ENCODE measurements at regions not wholly inside any gene's neighbourhood (a gene's known extent, or its start where the extent isn't known, plus 50 kb on each side); places are given as distances from the start of the nearest gene placed in this dataset.
"Not testable (repeated sequence)": the region's sequence is repeated elsewhere in the genome, so short reads cannot be mapped to it uniquely, and the experiment has no call there.

DNA sequence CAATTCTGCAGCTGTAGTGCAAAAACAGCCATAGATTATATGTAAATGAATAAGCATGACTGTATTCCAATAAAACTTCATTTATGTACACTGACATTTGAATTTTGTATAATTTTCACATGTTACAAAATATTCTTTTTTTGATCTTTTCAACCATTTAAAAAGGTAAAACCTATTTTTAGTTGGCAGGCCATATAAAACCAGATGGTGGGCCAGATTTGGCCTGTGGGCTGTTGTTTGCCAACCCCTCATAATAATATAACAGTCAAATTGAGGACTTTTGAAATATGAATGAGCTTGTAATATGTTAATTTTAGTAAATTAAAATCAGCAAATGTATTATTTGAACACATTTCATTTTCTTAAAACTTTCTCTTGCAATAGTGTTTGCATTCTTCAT is 913.4 kb downstream of the TLE1 start:
- DNase-seq (ENCODE audit: low read depth in 2 of 2) = no peak

GRCh38 chr9:80775530-80775929 is 913.8 kb downstream of the TLE1 start:
- no peak for DNase-seq (ENCODE audit: low read depth in 2 of 2)

DNA sequence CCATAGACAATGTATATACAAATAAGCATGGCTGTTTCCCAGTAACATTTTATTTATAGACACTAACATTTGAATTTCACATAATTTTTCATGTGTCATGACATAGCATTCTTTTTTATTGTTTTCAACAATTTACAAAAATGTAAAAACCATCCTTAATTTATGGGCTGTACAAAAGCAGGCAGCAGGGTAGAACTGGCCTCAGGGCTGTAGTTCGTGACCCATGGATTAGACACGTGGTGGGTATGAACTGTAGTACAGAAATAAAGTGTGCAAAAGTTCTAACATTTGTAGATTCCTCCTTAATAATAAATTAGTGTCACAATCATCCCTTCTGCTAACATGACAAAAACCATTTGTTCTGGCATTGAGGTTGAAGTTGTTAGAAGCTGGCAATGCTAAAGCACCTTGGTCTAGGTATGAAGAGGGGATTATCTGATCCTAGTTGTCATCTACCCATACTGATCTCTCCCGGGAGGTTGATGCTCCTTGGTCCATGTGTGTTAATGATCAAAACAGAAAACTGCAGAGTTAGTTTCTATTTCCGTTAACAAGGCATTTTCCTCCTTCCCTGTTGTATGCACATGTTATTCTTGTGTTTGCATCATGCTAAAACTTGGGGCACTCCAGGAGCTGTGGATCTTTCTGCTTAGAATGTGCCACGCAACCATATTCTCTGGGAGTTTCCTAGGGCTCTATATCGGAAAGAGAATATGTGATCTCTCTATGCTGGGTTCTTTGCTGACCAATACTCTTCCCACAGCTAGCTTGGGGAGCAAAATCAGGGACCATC is 917.6 kb downstream of the TLE1 start:
- no peak for DNase-seq (ENCODE audit: low read depth in 2 of 2)

GRCh38 chr9:80763536-80763935 is 925.8 kb downstream of the TLE1 start:
- no peak for DNase-seq (ENCODE audit: low read depth in 2 of 2)

DNA sequence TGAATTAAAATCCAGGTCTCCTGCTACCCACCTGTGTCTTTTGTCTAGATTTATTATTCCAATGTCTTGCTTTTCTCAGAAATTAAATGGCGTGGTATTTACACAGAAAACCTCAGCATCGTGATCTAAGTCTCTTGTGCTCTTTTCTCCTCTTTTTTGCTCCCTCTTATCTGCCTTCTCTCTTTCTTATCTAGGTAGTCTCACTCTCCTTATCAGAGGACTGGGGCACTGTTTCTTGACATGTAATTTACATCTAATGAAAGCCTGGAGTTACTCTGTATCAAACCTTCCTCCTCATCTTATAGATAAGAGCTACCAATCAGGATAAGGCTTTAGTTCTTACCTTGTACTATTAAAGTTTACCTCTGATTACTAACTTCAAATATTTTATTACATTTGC is 933.8 kb downstream of the TLE1 start:
- no peak for DNase-seq (ENCODE audit: low read depth in 2 of 2)

DNA sequence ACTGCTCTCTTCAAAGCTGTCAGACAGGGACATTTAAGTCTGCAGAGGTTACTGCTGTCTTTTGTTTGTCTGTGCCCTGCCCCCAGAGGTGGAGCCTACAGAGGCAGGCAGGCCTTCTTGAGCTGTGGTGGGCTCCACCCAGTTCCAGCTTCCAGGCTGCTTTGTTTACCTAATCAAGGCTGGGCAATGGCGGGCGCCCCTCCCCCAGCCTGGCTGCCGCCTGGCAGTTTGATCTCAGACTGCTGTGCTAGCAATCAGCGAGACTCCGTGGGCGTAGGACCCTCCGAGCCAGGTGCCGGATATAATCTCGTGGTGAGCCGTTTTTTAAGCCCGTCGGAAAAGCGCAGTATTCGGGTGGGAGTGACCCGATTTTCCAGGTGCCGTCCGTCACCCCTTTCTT is 942.3 kb downstream of the TLE1 start:
- DNase-seq (ENCODE audit: low read depth in 2 of 2) = not testable (repeated sequence)

DNA sequence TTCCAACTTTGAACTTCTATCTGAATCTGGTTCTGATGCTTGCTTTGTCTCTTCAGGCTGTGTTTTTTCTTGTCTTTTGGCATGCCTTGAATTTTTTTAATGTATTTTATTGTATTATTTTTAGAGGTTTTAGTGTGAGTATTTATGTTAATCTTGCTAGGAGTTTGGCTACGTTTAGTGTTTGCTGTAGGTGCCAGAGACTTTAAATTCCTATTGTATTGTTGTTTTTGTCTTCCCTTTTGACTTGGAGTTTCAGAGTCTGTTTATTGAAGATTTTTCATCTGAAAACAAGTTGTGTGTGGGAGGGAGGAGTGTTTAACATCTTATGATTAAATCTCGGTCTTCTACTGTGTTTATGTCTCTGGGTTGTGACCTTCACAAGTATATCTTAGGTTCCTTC is 956.8 kb downstream of the TLE1 start:
- DNase-seq (ENCODE audit: low read depth in 2 of 2) = no peak

DNA sequence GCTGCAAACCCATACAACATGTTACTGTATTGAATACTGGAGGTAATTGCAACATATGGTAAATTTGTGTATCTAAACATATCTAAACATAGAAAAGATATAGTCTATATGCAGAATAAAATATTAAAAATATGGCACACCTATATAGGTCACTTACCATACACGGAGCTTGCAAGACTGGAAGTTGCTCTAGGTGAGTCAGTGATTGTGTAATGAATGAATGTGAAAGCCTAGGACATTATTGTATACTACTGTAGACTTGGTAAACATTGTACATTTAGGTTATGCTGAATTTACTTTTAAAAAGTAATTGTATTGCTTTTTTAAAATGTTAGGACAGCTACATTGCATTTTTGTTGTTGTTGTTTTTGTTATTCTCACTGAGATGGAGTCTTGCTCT is 968.8 kb downstream of the TLE1 start:
- DNase-seq (ENCODE audit: low read depth in 2 of 2) = no peak

DNA sequence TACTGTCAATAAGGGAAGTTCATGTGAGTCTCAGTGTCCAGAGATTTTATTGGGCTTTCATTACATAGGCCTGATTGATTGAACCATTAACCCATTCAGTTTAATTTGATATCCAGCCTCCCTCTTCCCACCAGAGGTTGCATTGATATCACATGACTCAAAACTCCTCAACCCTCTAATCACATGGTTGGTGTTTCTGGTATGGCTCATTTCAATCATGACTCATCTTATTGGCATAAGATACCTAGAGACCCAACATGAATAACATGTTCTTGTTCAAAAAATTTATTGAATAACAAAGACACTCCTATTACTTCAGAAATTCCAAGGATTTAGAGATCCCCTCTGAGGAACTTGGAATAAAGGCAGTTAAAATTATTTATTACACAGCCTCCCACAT is 982.2 kb downstream of the TLE1 start:
- no peak for DNase-seq (ENCODE audit: low read depth in 2 of 2)

DNA sequence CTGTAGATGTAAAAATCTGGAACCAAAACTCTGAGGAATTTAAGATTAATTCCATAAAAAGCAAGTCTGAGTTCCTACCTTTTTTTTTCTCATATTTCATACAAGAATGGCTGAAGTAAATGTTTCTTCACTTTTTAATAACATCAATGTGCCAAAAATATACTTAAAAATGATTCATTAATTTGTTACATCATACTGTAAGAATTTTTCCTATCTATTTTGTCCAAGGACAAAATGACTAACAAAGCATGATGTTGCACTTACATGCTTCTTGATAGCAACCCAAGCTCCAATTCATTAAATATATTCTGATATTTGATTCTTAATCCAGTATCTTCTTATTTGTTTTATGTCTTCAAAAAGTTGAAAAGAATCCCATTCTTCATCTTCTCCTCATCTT is 988.3 kb downstream of the TLE1 start:
- DNase-seq (ENCODE audit: low read depth in 2 of 2) = no peak

GRCh38 chr9:80699511-80699998 is 989.8 kb downstream of the TLE1 start:
- no peak for DNase-seq (ENCODE audit: low read depth in 2 of 2)

DNA sequence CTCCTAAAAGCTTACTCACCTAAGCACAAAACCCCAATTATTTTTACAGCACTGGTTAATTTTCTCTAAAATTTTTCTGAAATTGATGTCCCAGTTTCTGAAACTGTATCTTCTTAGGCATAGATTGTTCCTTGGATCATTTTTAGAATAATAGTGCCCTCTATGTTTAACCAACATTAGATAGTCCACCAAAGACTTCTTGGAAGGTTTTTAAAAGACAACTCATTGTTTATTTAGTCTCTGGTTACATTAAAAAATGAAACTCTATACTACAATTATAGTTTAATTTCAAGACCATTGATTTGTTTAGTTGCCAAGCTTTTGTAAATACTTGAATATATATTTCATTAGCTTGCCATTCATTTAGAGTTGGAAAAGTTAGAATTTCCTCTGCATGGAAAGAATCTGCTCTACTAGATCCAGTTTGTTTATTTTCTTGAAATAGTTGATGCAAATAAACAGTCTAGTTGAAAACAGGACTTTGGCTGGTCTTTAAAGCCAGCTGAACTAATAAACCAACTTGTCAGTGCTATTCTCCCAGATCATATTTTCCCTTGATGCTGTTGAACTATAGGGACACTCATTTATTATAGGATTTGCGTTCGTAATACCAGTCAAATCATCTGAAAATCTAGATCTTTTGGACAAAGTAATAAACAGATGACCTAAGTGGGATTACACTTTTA is 990.5 kb downstream of the TLE1 start:
- DNase-seq (ENCODE audit: low read depth in 2 of 2) = no peak

DNA sequence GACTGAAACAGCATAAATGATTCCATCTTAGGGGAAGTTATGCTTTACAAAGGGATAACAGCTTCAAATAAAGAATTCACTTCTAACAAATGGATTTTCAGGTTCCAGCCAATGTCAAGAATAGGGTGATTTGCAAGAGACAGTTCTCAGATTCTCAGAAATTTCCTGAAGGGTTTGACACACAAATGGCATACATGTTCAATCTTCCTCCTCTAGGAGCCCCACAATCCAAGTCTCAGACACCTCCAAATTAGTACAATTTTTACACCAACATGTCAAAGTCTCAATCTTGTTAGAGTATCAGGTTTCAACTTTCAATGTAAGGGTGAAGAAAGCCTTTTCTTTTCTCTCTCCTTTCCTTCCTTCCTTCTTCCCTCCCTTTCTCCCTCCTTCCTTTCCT is 996.6 kb downstream of the TLE1 start:
- DNase-seq (ENCODE audit: low read depth in 2 of 2) = no peak

DNA sequence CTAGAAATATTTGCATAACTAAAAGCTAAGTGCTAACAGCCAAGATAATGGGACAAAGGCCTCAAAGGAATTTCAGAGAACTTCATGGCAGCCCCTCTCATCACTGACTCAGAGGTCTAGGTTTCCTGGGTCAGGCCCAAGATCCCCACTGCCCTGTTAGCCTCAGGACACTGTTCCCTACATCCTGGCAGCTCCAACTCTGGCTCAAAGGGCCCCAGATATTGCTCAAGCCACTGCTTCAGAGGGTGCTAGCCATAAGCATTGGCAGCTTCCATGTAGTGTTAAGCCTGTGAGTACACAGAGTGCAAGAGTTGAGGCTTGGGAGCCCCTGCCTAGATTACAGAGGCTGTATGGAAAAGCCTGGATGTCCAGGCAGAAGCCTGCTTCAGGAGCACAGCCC is 998.1 kb downstream of the TLE1 start:
- DNase-seq (ENCODE audit: low read depth in 2 of 2) = no peak

DNA sequence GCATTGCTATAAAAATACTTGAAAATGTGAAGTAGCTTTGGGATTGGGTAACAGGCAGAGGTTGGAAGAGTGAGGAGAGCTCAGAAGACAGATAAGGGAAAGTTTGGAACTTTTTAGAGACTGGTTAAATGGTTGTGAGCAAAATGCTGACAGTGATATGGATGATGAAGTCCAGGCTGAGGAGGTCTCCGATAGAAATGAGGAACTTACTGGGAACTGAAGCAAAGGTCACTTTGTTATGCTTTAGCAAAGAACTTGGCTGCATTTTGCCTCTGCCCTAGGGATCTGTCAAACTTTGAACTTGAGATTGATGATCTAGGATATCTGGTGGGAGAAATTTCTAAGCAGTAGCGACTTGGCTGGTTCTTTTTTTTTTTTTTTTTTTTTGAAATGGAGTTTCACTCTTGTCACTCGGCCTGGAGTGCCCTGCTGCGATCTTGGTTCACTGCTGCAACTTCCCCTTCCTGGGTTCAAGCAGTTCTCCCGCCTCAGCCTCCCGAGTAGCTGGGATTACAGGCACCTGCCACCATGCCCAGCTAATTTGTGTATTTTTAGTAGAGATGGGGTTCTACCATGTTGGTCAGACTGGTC is 998.9 kb downstream of the TLE1 start:
- no peak for DNase-seq (ENCODE audit: low read depth in 2 of 2)

DNA sequence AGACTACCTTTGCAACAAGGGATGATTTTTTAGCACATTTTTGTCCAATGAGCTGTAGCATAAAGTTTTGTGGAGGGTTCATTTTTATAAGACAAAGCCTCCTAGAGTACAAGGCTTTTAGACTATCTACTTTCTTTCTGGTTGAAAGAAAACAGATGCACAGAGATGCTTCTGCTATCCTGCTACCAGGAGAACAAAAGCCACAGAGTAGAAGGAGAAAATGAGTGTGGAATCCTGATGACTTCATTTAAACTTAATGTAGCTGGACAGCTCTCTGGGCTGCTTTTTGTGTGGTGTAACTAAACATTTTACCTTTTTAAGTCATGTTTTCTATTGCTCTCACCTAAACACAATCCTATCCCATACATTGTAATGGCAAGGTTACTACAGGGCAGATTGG is 1009.4 kb downstream of the TLE1 start:
- DNase-seq (ENCODE audit: low read depth in 2 of 2) = no peak

DNA sequence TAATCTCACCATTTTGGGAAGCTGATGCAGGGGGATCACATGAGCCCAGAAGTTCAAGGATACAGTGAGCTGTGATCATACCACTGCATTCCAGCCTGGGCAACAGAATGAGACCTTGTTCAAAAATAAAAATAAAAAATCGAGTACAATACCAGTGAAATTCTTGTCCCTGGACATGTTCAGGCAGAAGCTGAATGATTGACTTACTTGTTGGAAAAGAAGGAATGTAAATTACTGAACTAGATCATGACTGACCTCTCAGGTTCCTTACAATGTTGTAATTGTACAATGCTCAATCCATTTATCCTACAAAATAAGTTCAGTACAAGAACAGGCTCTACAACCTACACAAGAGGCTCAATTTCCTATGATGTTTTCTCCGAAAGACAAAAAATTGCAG is 1010.4 kb downstream of the TLE1 start:
- DNase-seq (ENCODE audit: low read depth in 2 of 2) = no peak

- DNase-seq (ENCODE audit: low read depth in 2 of 2) = no peak
Measured at GRCh38 chr9:80673496-80673895, 1015.9 kb downstream of the TLE1 start.

DNA sequence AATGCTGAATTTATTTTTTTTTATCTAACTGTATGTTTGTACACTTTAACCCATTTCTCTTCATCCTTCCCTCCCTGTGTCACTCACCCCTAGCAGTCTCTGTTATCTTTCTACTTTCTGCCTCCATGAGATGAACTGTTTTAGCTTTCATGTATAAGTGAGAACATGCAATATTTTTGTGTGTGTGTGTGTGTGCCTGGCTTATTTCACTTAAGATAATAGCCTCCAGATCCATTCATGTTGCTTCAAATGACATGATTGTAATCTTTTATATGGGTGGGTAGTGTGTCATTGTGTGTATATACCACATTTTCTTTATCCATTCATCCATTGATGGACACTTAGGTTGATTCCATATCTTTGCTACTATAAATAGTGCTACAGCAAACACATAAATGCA is 1023.9 kb downstream of the TLE1 start:
- DNase-seq (ENCODE audit: low read depth in 2 of 2) = no peak

GRCh38 chr9:80664327-80665210 is 1024.8 kb downstream of the TLE1 start:
- DNase-seq (ENCODE audit: low read depth in 2 of 2) = no peak

DNA sequence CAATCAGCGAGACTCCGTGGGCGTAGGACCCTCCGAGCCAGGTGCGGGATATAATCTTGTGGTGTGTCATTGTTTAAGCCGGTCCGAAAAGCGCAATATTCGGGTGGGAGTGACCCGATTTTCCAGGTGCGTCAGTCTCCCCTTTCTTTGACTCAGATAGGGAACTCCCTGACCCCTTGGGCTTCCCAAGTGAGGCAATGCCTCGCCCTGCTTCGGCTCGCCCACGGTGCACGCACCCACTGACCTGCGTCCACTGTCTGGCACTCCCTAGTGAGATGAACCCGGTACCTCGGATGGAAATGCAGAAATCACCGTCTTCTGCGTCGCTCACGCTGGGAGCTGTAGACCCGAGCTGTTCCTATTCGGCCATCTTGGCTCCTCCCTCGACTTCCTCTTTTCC is 1029.6 kb downstream of the TLE1 start:
- DNase-seq (ENCODE audit: low read depth in 2 of 2) = not testable (repeated sequence)

- no peak for DNase-seq (ENCODE audit: low read depth in 2 of 2)
Measured at GRCh38 chr9:80651044-80651443, 1038.3 kb downstream of the TLE1 start.

Measured in stimulated activated CD8-positive, alpha-beta memory T cell treated with anti-CD3 and anti-CD28 coated beads, Interleukin-7, amount 100 ng/mL, for 4 hours (primary cell).